GM23248 (cell line): ENCODE measurements at regions not wholly inside any gene's neighbourhood (a gene's known extent, or its start where the extent isn't known, plus 50 kb on each side); places are given as distances from the start of the nearest gene placed in this dataset.

ENCODE experiments used
- DNase-seq: peaks from one replicate; pipeline ENCODE4 v3.0.0-alpha.2; 2015
- H2AFZ ChIP-seq: fragments of 200-600 bp; sonication (generic); 2 replicates; pipeline ENCODE4 v1.6.1; 2016; ENCODE audit warnings: antibody characterized with exemption
- H3F3A ChIP-seq: fragments of 200-600 bp; sonication (generic); 2 replicates; pipeline ENCODE4 v1.6.1; 2016; ENCODE audit warnings: mild to moderate bottlenecking, antibody characterized with exemption, mixed run types; ENCODE audit not compliant: insufficient read depth
- H3K27ac ChIP-seq: fragments of 200-600 bp; sonication (generic); 2 replicates; pipeline ENCODE4 v1.5.1; 2016; ENCODE audit warnings: mild to moderate bottlenecking
- H3K27me3 ChIP-seq: fragments of 200-600 bp; sonication (generic); replicated peaks from 2 replicates; pipeline ENCODE4 v1.6.1; 2016; ENCODE audit warnings: mild to moderate bottlenecking; ENCODE audit not compliant: insufficient read depth
- H3K36me3 ChIP-seq: fragments of 200-600 bp; sonication (generic); 2 replicates; pipeline ENCODE4 v1.6.1; 2016; ENCODE audit warnings: low read depth, mild to moderate bottlenecking
- H3K4me1 ChIP-seq: fragments of 200-600 bp; sonication (generic); 2 replicates; pipeline ENCODE4 v1.6.1; 2016; ENCODE audit warnings: mild to moderate bottlenecking; ENCODE audit not compliant: insufficient read depth
- H3K4me2 ChIP-seq: fragments of 200-600 bp; sonication (generic); one replicate; pipeline ENCODE4 v1.6.1; 2016; ENCODE audit warnings: mild to moderate bottlenecking; ENCODE audit not compliant: unreplicated experiment
- H3K4me3 ChIP-seq: fragments of 200-600 bp; sonication (generic); 2 replicates; pipeline ENCODE4 v1.5.1; 2016; ENCODE audit warnings: mild to moderate bottlenecking
- H3K79me2 ChIP-seq: fragments of 200-600 bp; sonication (generic); 2 replicates; pipeline ENCODE4 v1.6.1; 2016; ENCODE audit warnings: mild to moderate bottlenecking; ENCODE audit not compliant: insufficient read depth
- H3K9ac ChIP-seq: fragments of 200-600 bp; sonication (generic); 2 replicates; pipeline ENCODE4 v1.6.1; 2016; ENCODE audit warnings: mild to moderate bottlenecking
- H3K9me2 ChIP-seq: fragments of 200-600 bp; sonication (generic); 2 replicates; pipeline ENCODE4 v1.6.1; 2016; ENCODE audit warnings: mixed run types, mild to moderate bottlenecking, moderate library complexity; ENCODE audit not compliant: insufficient read depth
- H3K9me3 ChIP-seq: fragments of 200-600 bp; sonication (generic); one replicate; pipeline ENCODE4 v1.6.1; 2017; ENCODE audit warnings: low read depth
- H4K20me1 ChIP-seq: fragments of 200-600 bp; sonication (generic); 2 replicates; pipeline ENCODE4 v1.6.0; 2016; ENCODE audit not compliant: insufficient read depth
- EZH2 ChIP-seq: fragments of 200-600 bp; sonication (generic); IDR thresholded peaks from 2 replicates; pipeline ENCODE4 v1.6.1; 2018; ENCODE audit warnings: antibody characterized with exemption, mild to moderate bottlenecking; ENCODE audit not compliant: insufficient read depth, poor library complexity, severe bottlenecking
- EZH2phosphoT487 ChIP-seq: fragments of 200-600 bp; sonication (generic); IDR thresholded peaks from 2 replicates; pipeline ENCODE4 v1.6.1; 2018; ENCODE audit warnings: antibody characterized with exemption, moderate library complexity, mild to moderate bottlenecking, low read depth; ENCODE audit not compliant: insufficient read depth
- WGBS, 2 experiments: methylation state at CpG; one replicate each; pipeline ENCODE4 v1.1.6; 2015 to 2017; ENCODE audit warnings: low lambda C conversion rate in 2 of 2, low coverage in 1 of 2; ENCODE audit errors: missing lambda C conversion rate in 2 of 2; 5-methylcytosine and 5-hydroxymethylcytosine counted together
- in situ Hi-C: fragments of 300-500 bp; cut with MboI; formaldehyde crosslinking; loops from 2 replicates; pipeline ENCODE4 v1.15.0; 2020

DNA sequence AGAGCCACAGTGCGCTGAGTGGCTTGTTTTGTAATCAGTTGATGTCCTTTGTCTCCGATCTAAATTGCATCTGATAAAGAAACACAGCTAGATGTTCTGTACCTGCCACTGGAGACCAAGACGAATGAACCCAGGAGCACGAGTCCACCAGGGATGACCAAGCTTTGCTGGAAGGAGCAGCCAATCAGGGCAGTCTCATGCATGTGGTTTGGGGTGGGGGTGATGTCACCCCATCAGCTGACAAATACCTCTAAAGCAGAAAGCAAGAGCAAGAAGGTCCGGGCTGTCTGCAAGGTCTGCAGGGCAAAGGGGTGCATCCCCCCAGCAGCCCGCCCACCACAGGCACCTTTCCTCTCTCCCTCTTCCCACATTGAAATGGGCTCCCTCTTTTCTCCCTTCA, 653.8 kb downstream of the AJAP1 start:
- H3K9me2 ChIP-seq, result no peaks in the 10 kb centered on the region
- no peaks in the 10 kb centered on the region for H3K9me3 ChIP-seq
- no peak overlapping the region for H2AFZ ChIP-seq
- no peaks in the 10 kb centered on the region for H3K27me3 ChIP-seq
- H3K4me1 ChIP-seq, result no peaks in the 10 kb centered on the region
- in situ Hi-C loops, result no loop called here
- H3K9ac ChIP-seq, result no peak overlapping the region
- no peak for DNase-seq
- no peaks in the 10 kb centered on the region for H4K20me1 ChIP-seq
- H3K79me2 ChIP-seq, result no peaks in the 10 kb centered on the region
- no peaks in the 10 kb centered on the region for H3K36me3 ChIP-seq
- H3F3A ChIP-seq, result no peaks in the 10 kb centered on the region
- no peak overlapping the region for H3K4me3 ChIP-seq
- H3K4me2 ChIP-seq, result no peak overlapping the region
- H3K27ac ChIP-seq, result no peak overlapping the region
- no peak for TF ChIP-seq EZH2
- TF ChIP-seq EZH2phosphoT487, result no peak
- 18 to 21% methylated on average over 6 of the region's 6 CpGs for WGBS, 2 experiments

DNA sequence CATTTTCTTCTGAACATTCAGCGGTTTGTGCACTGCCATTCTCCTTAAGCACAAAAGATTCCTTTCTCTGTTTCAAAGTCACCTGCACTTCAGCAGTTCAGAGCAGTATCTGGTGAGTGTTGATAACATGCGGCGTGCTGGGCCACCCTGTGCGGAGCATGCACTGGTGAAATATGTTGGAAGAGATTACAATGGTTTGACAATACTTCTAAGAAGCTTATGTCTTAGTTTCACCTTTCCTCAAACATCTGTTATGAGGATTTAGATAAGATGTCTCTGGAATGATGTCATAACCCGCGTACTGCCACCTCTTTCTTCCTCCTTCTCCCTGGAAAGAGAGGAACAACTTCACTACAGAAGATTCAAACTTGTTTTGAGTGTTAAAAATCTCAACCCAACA, 650.3 kb downstream of the AJAP1 start:
- WGBS, 2 experiments, result 9 to 11% methylated on average over 6 of the region's 6 CpGs
- Histone ChIP-seq H3K36me3 (no peaks in the 10 kb centered on the region), H2AFZ (no peak overlapping the region)

DNA sequence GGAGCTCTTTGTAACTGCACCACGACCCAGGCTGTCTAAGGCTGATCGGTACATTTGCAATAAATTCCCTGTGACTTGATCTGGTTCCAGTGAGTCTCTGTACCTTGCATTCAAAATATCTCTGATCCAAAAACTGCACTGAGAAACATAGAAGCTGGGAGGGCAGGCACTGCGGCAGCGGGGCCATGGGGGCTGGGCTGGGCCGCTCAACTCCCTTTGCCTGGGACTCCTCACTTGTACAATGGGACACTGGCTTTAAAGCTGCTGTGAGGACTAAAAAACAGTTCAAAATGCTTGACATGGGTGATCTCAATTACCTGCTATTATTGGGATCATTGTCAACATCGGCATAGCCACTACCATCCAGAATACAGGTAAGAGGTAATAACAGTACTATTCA, 644.0 kb downstream of the AJAP1 start:
- in situ Hi-C loops, result no loop called here
- no peaks in the 10 kb centered on the region for H3F3A ChIP-seq
- H3K9me3 ChIP-seq, result no peaks in the 10 kb centered on the region
- DNase-seq, result no peak
- H3K27ac ChIP-seq, result no peak overlapping the region
- H3K9ac ChIP-seq, result no peak overlapping the region
- WGBS, 2 experiments, result 43 to 56% methylated on average over 6 of the region's 6 CpGs
- no peaks in the 10 kb centered on the region for H3K27me3 ChIP-seq
- no peaks in the 10 kb centered on the region for H4K20me1 ChIP-seq
- no peaks in the 10 kb centered on the region for H3K79me2 ChIP-seq
- no peaks in the 10 kb centered on the region for H3K9me2 ChIP-seq
- TF ChIP-seq EZH2phosphoT487 (no peak), EZH2 (no peak)
- no peak overlapping the region for H3K4me2 ChIP-seq
- no peaks in the 10 kb centered on the region for H3K4me1 ChIP-seq
- no peak overlapping the region for H2AFZ ChIP-seq
- no peak overlapping the region for H3K4me3 ChIP-seq
- no peaks in the 10 kb centered on the region for H3K36me3 ChIP-seq

More for the DNA sequence above, 650.3 kb downstream of the AJAP1 start:
- no peaks in the 10 kb centered on the region for H3K4me1 ChIP-seq
- H3K79me2 ChIP-seq, result no peaks in the 10 kb centered on the region
- H4K20me1 ChIP-seq, result no peaks in the 10 kb centered on the region
- no peaks in the 10 kb centered on the region for H3K9me3 ChIP-seq
- H3K27me3 ChIP-seq, result no peaks in the 10 kb centered on the region
- H3K27ac ChIP-seq, result no peak overlapping the region
- in situ Hi-C loops, result no loop called here
- no peak overlapping the region for H3K4me3 ChIP-seq
- DNase-seq, result no peak
- H3F3A ChIP-seq, result no peaks in the 10 kb centered on the region
- TF ChIP-seq EZH2phosphoT487 (no peak), EZH2 (no peak)
- H3K4me2 ChIP-seq, result no peak overlapping the region
- H3K9me2 ChIP-seq, result no peaks in the 10 kb centered on the region
- no peak overlapping the region for H3K9ac ChIP-seq

DNA sequence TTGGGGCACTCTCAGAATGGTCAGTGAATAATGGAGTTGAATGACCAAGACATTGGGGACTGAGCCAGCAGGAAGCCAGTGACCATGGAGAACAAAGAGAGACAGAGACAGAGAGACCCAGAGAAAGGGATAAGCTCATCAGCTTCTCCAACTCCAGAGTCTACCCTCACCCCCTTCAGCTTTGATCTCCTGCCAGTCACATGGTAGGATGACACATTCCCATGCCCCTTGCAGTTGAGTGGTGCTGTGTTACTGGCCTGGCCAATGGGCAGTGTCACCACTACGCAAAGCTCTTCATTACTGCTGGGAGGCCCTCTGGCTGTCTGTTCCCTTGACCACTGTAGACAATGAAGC, 643.5 kb downstream of the AJAP1 start:
- H3K9me3 ChIP-seq, result no peaks in the 10 kb centered on the region
- no peaks in the 10 kb centered on the region for H3K4me1 ChIP-seq
- no peaks in the 10 kb centered on the region for H3K79me2 ChIP-seq
- H3K27ac ChIP-seq, result no peak overlapping the region
- no peak for DNase-seq
- H3K27me3 ChIP-seq, result no peaks in the 10 kb centered on the region
- WGBS, 2 experiments, result 30 to 40% methylated on average over 1 of the region's 1 CpG
- no peaks in the 10 kb centered on the region for H3F3A ChIP-seq
- no peak overlapping the region for H3K4me2 ChIP-seq
- H3K36me3 ChIP-seq, result no peaks in the 10 kb centered on the region
- no peak overlapping the region for H3K4me3 ChIP-seq
- no peak overlapping the region for H3K9ac ChIP-seq
- no peaks in the 10 kb centered on the region for H4K20me1 ChIP-seq
- H2AFZ ChIP-seq, result no peak overlapping the region
- TF ChIP-seq EZH2phosphoT487 (no peak), EZH2 (no peak)
- in situ Hi-C loops, result no loop called here
- H3K9me2 ChIP-seq, result no peaks in the 10 kb centered on the region

DNA sequence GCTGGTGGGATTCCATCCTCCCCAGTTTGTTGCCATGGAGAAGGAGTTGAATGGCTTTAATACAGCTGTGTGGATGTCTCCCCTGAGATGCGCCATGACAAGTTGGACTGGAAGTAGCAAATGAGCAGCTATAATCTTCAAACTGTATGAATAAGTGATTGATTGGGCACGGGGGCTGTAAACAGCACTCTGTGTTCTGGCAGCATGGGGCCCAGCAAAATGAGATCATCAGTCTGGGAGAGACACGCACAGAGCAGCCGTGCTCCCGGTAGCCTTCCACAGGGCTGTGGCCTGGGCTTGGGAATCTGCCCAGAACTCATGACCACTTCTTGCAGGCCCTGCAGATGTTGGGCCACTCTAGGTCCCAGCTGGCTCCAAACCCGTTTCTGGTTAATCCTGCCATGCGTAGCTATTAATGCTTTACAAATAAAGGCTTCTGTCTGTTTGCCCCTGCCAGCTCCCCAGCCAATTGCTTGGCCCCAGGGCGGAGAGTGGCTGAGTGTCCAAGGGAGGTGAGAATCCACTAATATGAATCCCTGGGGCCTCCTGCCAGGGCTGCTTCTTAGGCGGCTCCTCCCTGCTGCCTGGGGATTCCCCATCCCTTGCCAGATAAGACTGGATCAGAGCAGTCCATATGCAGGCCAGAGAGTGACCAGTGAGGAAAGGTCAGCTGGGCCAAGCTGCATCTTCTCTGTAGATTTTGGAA, 642.9 kb downstream of the AJAP1 start:
- in situ Hi-C loops, result no loop called here
- Histone ChIP-seq H4K20me1 (no peaks in the 10 kb centered on the region), H2AFZ (no peak overlapping the region), H3K9me2 (no peaks in the 10 kb centered on the region), H3K4me1 (no peaks in the 10 kb centered on the region), H3F3A (no peaks in the 10 kb centered on the region), H3K9me3 (no peaks in the 10 kb centered on the region), H3K4me3 (no peak overlapping the region), H3K27ac (no peak overlapping the region), H3K79me2 (no peaks in the 10 kb centered on the region), H3K9ac (no peak overlapping the region), H3K36me3 (no peaks in the 10 kb centered on the region), H3K27me3 (no peaks in the 10 kb centered on the region), H3K4me2 (no peak overlapping the region)
- 3% methylated on average over 9 of the region's 9 CpGs for WGBS, 2 experiments
- no peak for DNase-seq
- no peak for TF ChIP-seq EZH2phosphoT487
- no peak for TF ChIP-seq EZH2
